IPS-18c (cell line): ENCODE measurements at regions not wholly inside any gene's neighbourhood (a gene's known extent, or its start where the extent isn't known, plus 50 kb on each side); places are given as distances from the start of the nearest gene placed in this dataset.

Experiments
- H3K4me3 ChIP-seq: 2 replicates; pipeline ENCODE4 v1.7.0; 2013; ENCODE audit warnings: low read depth, mild to moderate bottlenecking, low read length, moderate library complexity; ENCODE audit not compliant: insufficient read depth
- H3K9me3 ChIP-seq: one replicate; pipeline ENCODE4 v1.6.1; 2013; ENCODE audit warnings: mild to moderate bottlenecking, low read length, moderate library complexity; ENCODE audit not compliant: control insufficient read depth, insufficient read depth

- no peak overlapping the region for H3K4me3 ChIP-seq
- no peaks in the 10 kb centered on the region for H3K9me3 ChIP-seq
These were observed 1058.1 kb downstream of the NSUN3 start for GRCh38 chr3:95120921-95121320.

GRCh38 chr3:95123104-95123503, 1060.2 kb downstream of the NSUN3 start:
- H3K9me3 ChIP-seq = no peaks in the 10 kb centered on the region
- H3K4me3 ChIP-seq = no peak overlapping the region

- no peaks in the 10 kb centered on the region for H3K9me3 ChIP-seq
- H3K4me3 ChIP-seq = no peak overlapping the region
These were observed 1072.0 kb downstream of the NSUN3 start for GRCh38 chr3:95134693-95135413.

GRCh38 chr3:95148107-95148506, 1085.2 kb downstream of the NSUN3 start:
- no peak overlapping the region for H3K4me3 ChIP-seq
- no peaks in the 10 kb centered on the region for H3K9me3 ChIP-seq

GRCh38 chr3:95151590-95151989, 1088.7 kb downstream of the NSUN3 start:
- no peak overlapping the region for H3K4me3 ChIP-seq
- H3K9me3 ChIP-seq = peaks cover 3% of the 10 kb centered on the region

- Histone ChIP-seq H3K4me3 (no peak overlapping the region), H3K9me3 (peaks cover 7% of the 10 kb centered on the region)
These were observed 1091.9 kb downstream of the NSUN3 start for GRCh38 chr3:95154766-95155165.

GRCh38 chr3:95162794-95163193, 1099.9 kb downstream of the NSUN3 start:
- H3K4me3 ChIP-seq = no peak overlapping the region
- peaks cover 2% of the 10 kb centered on the region for H3K9me3 ChIP-seq

GRCh38 chr3:95167748-95168147, 1104.9 kb downstream of the NSUN3 start:
- Histone ChIP-seq H3K9me3 (no peaks in the 10 kb centered on the region), H3K4me3 (no peak overlapping the region)

GRCh38 chr3:95168526-95168925, 1105.7 kb downstream of the NSUN3 start:
- Histone ChIP-seq H3K4me3 (no peak overlapping the region), H3K9me3 (no peaks in the 10 kb centered on the region)

- H3K4me3 ChIP-seq = no peak overlapping the region
- no peaks in the 10 kb centered on the region for H3K9me3 ChIP-seq
These were observed 1109.5 kb downstream of the NSUN3 start for GRCh38 chr3:95172164-95172943.

GRCh38 chr3:95177096-95177495, 1114.2 kb downstream of the NSUN3 start:
- H3K9me3 ChIP-seq = no peaks in the 10 kb centered on the region
- H3K4me3 ChIP-seq = no peak overlapping the region

- Histone ChIP-seq H3K4me3 (no peak overlapping the region), H3K9me3 (no peaks in the 10 kb centered on the region)
These were observed 1121.2 kb downstream of the NSUN3 start for GRCh38 chr3:95184038-95184437.

GRCh38 chr3:95189348-95189747, 1126.5 kb downstream of the NSUN3 start:
- no peak overlapping the region for H3K4me3 ChIP-seq
- peaks cover 3% of the 10 kb centered on the region for H3K9me3 ChIP-seq

- H3K9me3 ChIP-seq = no peaks in the 10 kb centered on the region
- no peak overlapping the region for H3K4me3 ChIP-seq
These were observed 1134.8 kb downstream of the NSUN3 start for GRCh38 chr3:95197661-95198060.

- no peaks in the 10 kb centered on the region for H3K9me3 ChIP-seq
- H3K4me3 ChIP-seq = no peak overlapping the region
These were observed 1137.5 kb downstream of the NSUN3 start for GRCh38 chr3:95200384-95200783.

GRCh38 chr3:95210878-95211277, 1148.0 kb downstream of the NSUN3 start:
- H3K4me3 ChIP-seq = no peak overlapping the region
- no peaks in the 10 kb centered on the region for H3K9me3 ChIP-seq

- Histone ChIP-seq H3K4me3 (no peak overlapping the region), H3K9me3 (no peaks in the 10 kb centered on the region)
These were observed 1149.3 kb downstream of the NSUN3 start for GRCh38 chr3:95212117-95212516.

GRCh38 chr3:95215437-95215957, 1152.6 kb downstream of the NSUN3 start:
- Histone ChIP-seq H3K4me3 (no peak overlapping the region), H3K9me3 (no peaks in the 10 kb centered on the region)
